Omental fat pad (tissue), 3 donors: ENCODE measurements at regions not wholly inside any gene's neighbourhood (a gene's known extent, or its start where the extent isn't known, plus 50 kb on each side); places are given as distances from the start of the nearest gene placed in this dataset.

Experiments used
- ATAC-seq: fragments of 150-250 bp; one replicate; pipeline ENCODE4 v1.9.1; 2016; ENCODE audit warnings: mild to moderate bottlenecking, moderate library complexity; ENCODE audit not compliant: low FRiP score
- DNase-seq: peaks from one replicate; pipeline ENCODE4 v3.0.0-alpha.2; 2019; ENCODE audit warnings: low spot score
- TF ChIP-seq, protein P1 (sequence below), 3 donors: fragments of 450-650 bp; IDR thresholded peaks; one replicate each; pipeline ENCODE4 v1.5.1; 2016 to 2017; ENCODE audit warnings: antibody characterized with exemption in 3 of 3, mild to moderate bottlenecking in 3 of 3, moderate library complexity in 2 of 3

DNA sequence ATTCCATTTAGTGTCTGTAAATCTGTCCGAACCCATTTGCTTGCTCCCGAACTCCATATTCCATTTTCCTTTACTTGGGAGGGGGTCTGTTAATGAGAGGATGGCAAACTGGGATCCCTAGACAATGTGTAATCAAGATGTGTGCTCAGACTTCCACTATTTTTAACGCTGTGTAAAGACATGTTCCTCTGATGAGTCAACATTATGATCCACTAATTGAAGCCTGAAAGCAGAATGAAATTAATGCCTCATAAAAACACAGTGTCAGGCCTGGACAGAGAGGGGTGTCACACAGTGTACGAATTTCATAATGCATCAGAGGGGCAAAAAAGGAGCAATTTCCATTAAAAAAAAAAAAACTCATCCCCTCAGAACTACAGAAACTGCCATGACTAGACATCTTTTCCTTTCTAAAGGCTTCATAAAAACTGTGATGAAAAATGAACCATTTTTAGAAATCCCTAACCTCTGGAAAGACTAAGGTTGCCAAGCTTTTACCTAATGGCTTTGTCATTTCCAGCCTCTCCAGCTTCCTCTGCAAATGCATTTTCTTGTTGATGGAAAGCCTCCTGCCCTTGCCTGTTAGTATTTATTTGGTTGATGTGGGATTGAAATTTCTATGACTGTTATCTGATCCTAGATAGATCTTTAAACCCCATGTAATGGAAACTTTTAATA lies 209.2 kb upstream of the DCC start:
- ATAC-seq (no peak), DNase-seq (no peak)
- TF ChIP-seq, protein P1, sequence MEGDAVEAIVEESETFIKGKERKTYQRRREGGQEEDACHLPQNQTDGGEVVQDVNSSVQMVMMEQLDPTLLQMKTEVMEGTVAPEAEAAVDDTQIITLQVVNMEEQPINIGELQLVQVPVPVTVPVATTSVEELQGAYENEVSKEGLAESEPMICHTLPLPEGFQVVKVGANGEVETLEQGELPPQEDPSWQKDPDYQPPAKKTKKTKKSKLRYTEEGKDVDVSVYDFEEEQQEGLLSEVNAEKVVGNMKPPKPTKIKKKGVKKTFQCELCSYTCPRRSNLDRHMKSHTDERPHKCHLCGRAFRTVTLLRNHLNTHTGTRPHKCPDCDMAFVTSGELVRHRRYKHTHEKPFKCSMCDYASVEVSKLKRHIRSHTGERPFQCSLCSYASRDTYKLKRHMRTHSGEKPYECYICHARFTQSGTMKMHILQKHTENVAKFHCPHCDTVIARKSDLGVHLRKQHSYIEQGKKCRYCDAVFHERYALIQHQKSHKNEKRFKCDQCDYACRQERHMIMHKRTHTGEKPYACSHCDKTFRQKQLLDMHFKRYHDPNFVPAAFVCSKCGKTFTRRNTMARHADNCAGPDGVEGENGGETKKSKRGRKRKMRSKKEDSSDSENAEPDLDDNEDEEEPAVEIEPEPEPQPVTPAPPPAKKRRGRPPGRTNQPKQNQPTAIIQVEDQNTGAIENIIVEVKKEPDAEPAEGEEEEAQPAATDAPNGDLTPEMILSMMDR (IDR thresholded peaks at IDR 0.05), result no peak

DNA sequence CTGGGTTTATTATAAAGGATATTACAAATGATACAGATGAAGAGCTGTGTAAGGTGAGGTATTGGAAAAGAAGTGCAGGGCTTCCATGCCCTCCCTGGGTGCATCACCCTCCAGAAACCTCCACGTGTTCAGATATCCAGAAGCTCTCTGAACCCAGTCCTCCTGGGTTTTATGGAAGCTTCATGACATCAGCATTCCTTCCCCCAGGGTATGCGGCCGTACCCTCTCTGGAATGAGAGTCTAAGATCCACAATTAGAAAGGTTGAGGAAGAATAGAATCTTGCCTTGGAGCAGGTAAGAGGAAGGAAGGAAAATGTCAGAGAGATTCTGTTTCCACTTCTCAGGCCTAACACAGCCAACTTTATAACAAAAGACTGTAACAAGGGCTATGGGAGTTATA lies 208.2 kb upstream of the DCC start:
- DNase-seq, result no peak
- TF ChIP-seq, protein P1 (IDR thresholded peaks at IDR 0.05), result no peak
- no peak for ATAC-seq

DNA sequence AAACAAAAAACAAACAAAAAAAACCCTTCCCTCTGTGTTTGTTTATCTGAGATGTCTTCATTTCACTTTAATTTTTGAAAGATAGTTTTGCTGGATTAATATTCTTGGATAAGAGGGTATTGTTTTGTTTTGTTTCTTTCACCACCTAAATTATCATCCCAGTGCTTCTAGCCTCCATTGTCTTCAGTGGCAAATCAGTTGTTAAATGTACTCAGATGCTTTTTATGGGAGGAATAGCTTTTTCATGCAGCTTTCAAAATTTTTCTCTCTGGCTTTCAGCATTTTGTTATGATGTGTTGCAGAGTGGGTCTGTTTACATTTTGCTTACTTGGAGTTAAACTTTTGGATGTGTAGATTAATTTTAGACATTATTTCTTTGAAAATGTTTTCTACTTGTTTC lies 203.5 kb upstream of the DCC start:
- TF ChIP-seq, protein P1 (IDR thresholded peaks at IDR 0.05), result no peak
- DNase-seq (no peak), ATAC-seq (no peak)

DNA sequence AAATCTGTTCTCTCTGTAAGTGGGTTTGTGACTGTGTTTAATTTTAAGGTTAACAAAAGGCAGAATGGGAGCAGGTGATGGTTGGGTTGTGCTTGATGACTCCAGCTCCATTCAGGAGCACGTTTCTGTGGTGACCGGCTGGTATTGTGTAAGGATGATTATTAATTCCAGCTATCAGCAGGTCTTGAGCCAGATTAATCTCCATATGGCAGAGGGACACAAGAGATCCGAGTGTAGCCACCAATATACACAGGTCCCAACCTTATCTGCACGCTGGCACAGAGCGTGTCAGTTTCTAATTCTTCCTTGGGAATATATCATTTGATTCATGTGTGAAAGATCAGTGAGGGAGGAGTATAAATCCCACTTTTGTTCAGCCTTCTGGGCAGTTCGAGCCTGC lies 199.0 kb upstream of the DCC start:
- TF ChIP-seq, protein P1 (IDR thresholded peaks at IDR 0.05), result no peak
- DNase-seq (no peak), ATAC-seq (no peak)

DNA sequence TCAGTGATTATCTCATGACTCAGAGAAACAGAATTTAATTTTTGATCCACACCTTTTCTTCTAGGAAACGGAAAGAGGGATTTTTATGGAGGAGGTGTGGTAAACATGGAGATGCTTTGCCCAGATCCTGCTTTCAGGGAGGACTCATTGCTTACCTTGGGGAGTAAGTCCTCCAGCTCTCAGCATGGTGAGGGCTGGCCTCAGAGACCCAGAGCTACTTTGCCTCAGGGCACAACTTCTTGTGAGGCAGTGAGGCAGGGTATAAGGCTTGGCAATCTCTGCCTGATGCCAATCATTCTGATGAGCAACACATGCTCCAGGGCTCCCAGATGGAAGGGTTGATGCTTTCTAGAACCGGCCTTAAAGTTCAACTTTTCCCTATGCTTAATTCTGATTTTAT lies 189.9 kb upstream of the DCC start:
- TF ChIP-seq, protein P1 (IDR thresholded peaks at IDR 0.05), result no peak
- no peak for ATAC-seq
- DNase-seq, result no peak

DNA sequence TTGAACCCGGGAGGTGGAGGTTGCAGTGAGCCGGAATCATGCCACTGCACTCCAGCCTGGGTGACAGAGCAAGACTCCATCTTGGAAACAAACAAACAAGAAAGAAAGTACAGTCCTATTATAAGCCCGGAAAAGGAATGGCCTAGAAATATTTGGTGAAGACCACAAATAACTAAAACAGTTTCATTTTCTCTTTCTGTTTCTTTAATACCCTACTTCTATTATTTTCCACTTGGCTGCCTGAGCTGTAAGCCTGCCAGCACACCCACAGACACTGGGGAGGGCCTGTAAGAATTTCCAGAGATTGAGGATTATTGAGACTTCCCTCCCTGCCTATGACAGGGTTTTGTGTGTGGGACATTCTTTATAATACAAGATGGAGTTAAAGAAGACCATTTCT lies 188.0 kb upstream of the DCC start:
- ATAC-seq, result no peak
- TF ChIP-seq, protein P1 (IDR thresholded peaks at IDR 0.05), result no peak
- DNase-seq, result no peak

DNA sequence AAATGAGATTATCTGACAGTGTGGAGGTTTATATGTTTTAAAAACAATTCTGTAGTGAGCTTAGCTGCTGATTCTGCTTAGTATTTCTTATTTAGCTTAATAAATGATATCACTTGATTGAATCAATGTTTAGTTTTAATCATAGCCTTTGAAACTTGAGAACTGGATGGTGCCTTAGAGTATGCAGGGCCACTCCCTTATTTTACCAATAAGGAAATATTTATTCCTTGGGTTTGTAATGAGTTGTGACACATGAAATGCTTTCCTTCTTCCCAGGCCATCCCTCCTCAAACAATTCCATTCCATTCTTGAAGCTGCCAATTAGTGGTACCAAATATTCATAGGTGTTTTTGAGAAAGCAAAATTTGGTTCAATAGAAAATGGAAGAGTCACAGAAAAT lies 183.8 kb upstream of the DCC start:
- TF ChIP-seq, protein P1 (IDR thresholded peaks at IDR 0.05), result no peak
- no peak for DNase-seq
- ATAC-seq, result no peak
